ENCODE measurements at regions not wholly inside any gene's neighbourhood (a gene's known extent, or its start where the extent isn't known, plus 50 kb on each side); places are given as distances from the start of the nearest gene placed in this dataset.

DNA sequence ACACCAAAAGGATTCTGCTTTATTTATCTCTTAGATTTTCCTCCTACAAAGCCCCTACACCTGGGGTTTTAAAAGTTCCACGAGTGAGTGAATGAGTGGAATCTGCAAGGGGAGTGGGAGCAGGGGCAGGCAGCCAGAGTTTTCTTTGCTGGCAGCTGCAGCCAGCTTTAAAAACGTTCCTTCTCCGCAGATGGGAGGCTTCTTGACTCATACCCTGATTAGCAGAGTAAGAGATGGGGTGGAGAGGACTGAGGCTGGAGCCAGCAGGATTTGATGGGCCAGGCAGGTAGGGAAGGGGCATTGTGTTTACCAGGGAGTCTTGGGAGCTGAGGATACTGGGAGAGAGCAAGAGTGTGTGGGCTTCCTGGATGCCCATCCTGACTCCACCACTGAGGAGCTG is 99.6 kb upstream of the TNP1 start:
- no peaks in the 10 kb centered on the region for H3K27me3 Mint-ChIP-seq
- H3K27ac Mint-ChIP-seq, result no peak overlapping the region
- no peak overlapping the region for H3K9ac ChIP-seq (ENCODE audit: low read length)
- no peaks in the 10 kb centered on the region for H3K9me3 Mint-ChIP-seq (ENCODE audit: insufficient read depth)
- no peaks in the 10 kb centered on the region for H3K27me3 ChIP-seq (replicated peaks in 1 of 4; ENCODE audit: control extremely low read depth in 1 of 4, control insufficient read depth in 3 of 4, insufficient read depth in 4 of 4, low read length in 3 of 4)
- TF ChIP-seq, protein P1, sequence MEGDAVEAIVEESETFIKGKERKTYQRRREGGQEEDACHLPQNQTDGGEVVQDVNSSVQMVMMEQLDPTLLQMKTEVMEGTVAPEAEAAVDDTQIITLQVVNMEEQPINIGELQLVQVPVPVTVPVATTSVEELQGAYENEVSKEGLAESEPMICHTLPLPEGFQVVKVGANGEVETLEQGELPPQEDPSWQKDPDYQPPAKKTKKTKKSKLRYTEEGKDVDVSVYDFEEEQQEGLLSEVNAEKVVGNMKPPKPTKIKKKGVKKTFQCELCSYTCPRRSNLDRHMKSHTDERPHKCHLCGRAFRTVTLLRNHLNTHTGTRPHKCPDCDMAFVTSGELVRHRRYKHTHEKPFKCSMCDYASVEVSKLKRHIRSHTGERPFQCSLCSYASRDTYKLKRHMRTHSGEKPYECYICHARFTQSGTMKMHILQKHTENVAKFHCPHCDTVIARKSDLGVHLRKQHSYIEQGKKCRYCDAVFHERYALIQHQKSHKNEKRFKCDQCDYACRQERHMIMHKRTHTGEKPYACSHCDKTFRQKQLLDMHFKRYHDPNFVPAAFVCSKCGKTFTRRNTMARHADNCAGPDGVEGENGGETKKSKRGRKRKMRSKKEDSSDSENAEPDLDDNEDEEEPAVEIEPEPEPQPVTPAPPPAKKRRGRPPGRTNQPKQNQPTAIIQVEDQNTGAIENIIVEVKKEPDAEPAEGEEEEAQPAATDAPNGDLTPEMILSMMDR (IDR thresholded peaks at IDR 0.05), result no peak
- no peak for TF ChIP-seq EZH2 (IDR thresholded peaks at IDR 0.05; ENCODE audit: borderline replicate concordance, insufficient read depth, low read depth, low read length, poor library complexity, severe bottlenecking)
- no peaks in the 10 kb centered on the region for H3K79me2 ChIP-seq (ENCODE audit: control insufficient read depth, insufficient read depth, low read length)
- H3K4me2 ChIP-seq (replicated peaks; ENCODE audit: low read depth, low read length, poor library complexity, severe bottlenecking), result no peak overlapping the region
- WGBS (ENCODE audit: insufficient coverage), result 42% methylated on average over 2 of the region's 3 CpGs
- intact Hi-C loops (cut with micrococcal nuclease), result no loop called here
- ChIA-PET POLR2A (no interaction called here), CTCF (no interaction called here)
- no peaks in the 10 kb centered on the region for H4K20me1 ChIP-seq (ENCODE audit: control insufficient read depth, insufficient read depth, low read length, poor library complexity, severe bottlenecking)
- H3K4me1 Mint-ChIP-seq, result no peaks in the 10 kb centered on the region
- no peak overlapping the region for H3K27ac ChIP-seq (ENCODE audit: low read length in 2 of 2)
- no peak for ATAC-seq (ENCODE audit: low read depth)
- DNase-seq, result no peak
- peaks cover 0 to 1% (median 0%) of the 10 kb centered on the region in 3 donors for H3K9me3 ChIP-seq (ENCODE audit: control extremely low read depth in 1 of 3, control insufficient read depth in 2 of 3, insufficient read depth in 1 of 3, low read length in 2 of 3)
- H3K4me1 ChIP-seq (ENCODE audit: control insufficient read depth in 2 of 2, insufficient read depth in 2 of 2, low read length in 2 of 2), result no peaks in the 10 kb centered on the region
- no peak overlapping the region for H2AFZ ChIP-seq (ENCODE audit: insufficient read depth, low read depth, low read length, poor library complexity, severe bottlenecking)
- H3K4me3 ChIP-seq (ENCODE audit: control extremely low read depth in 1 of 5, extremely low read depth in 1 of 5, insufficient read depth in 1 of 5, low read depth in 2 of 5, low read length in 4 of 5), result no peak overlapping the region
- no peak overlapping the region for H3K4me3 Mint-ChIP-seq
- H3K36me3 ChIP-seq (replicated peaks in 1 of 2; ENCODE audit: control extremely low read depth in 1 of 2, control insufficient read depth in 1 of 2, extremely low read depth in 1 of 2, insufficient read depth in 2 of 2, low read length in 1 of 2), result no peaks in the 10 kb centered on the region

GRCh38 chr2:216956820-216957493 is 97.1 kb upstream of the TNP1 start:
- no peak for TF ChIP-seq EZH2 (IDR thresholded peaks at IDR 0.05; ENCODE audit: borderline replicate concordance, insufficient read depth, low read depth, low read length, poor library complexity, severe bottlenecking)
- TF ChIP-seq, protein P1 (IDR thresholded peaks at IDR 0.05), result no peak
- intact Hi-C loops (cut with micrococcal nuclease), result no loop called here
- H3K27me3 Mint-ChIP-seq, result no peaks in the 10 kb centered on the region
- Histone ChIP-seq H3K27ac (ENCODE audit: low read length in 2 of 2) (no peak overlapping the region), H2AFZ (ENCODE audit: insufficient read depth, low read depth, low read length, poor library complexity, severe bottlenecking) (no peak overlapping the region), H3K4me1 (ENCODE audit: control insufficient read depth in 2 of 2, insufficient read depth in 2 of 2, low read length in 2 of 2) (no peaks in the 10 kb centered on the region), H3K36me3 (replicated peaks in 1 of 2; ENCODE audit: control extremely low read depth in 1 of 2, control insufficient read depth in 1 of 2, extremely low read depth in 1 of 2, insufficient read depth in 2 of 2, low read length in 1 of 2) (no peaks in the 10 kb centered on the region), H3K4me3 (ENCODE audit: control extremely low read depth in 1 of 5, extremely low read depth in 1 of 5, insufficient read depth in 1 of 5, low read depth in 2 of 5, low read length in 4 of 5) (no peak overlapping the region), H3K79me2 (ENCODE audit: control insufficient read depth, insufficient read depth, low read length) (no peaks in the 10 kb centered on the region), H4K20me1 (ENCODE audit: control insufficient read depth, insufficient read depth, low read length, poor library complexity, severe bottlenecking) (no peaks in the 10 kb centered on the region), H3K4me2 (replicated peaks; ENCODE audit: low read depth, low read length, poor library complexity, severe bottlenecking) (no peak overlapping the region), H3K27me3 (replicated peaks in 1 of 4; ENCODE audit: control extremely low read depth in 1 of 4, control insufficient read depth in 3 of 4, insufficient read depth in 4 of 4, low read length in 3 of 4) (no peaks in the 10 kb centered on the region), H3K9me3 (ENCODE audit: control extremely low read depth in 1 of 3, control insufficient read depth in 2 of 3, insufficient read depth in 1 of 3, low read length in 2 of 3) (peaks cover 0 to 1% (median 0%) of the 10 kb centered on the region in 3 donors), H3K9ac (ENCODE audit: low read length) (no peak overlapping the region)
- CTCF ChIA-PET, result no interaction called here
- peaks cover 4% of the 10 kb centered on the region for H3K9me3 Mint-ChIP-seq (ENCODE audit: insufficient read depth)
- H3K4me1 Mint-ChIP-seq, result no peaks in the 10 kb centered on the region
- no peak overlapping the region for H3K27ac Mint-ChIP-seq
- no peak for DNase-seq
- POLR2A ChIA-PET, result no interaction called here
- 93% methylated on average over 5 of the region's 5 CpGs for whole genome bisulfite sequencing (ENCODE audit: insufficient coverage)
- H3K4me3 Mint-ChIP-seq, result no peak overlapping the region
- no peak for ATAC-seq (ENCODE audit: low read depth)
